Endothelial cell (in vitro differentiated cells): ENCODE measurements at regions not wholly inside any gene's neighbourhood (a gene's known extent, or its start where the extent isn't known, plus 50 kb on each side); places are given as distances from the start of the nearest gene placed in this dataset.

Source experiments
- DNase-seq: peaks from one replicate; pipeline ENCODE4 v3.0.0; 2021; ENCODE audit warnings: low spot score
- H3K27ac Mint-ChIP-seq: one replicate; pipeline ENCODE4 v1.8.0; 2021; ENCODE audit warnings: mixed read lengths, inconsistent platforms; ENCODE audit not compliant: unreplicated experiment
- H3K27me3 Mint-ChIP-seq: one replicate; pipeline ENCODE4 v1.8.0; 2021; ENCODE audit warnings: mild to moderate bottlenecking, moderate library complexity, mixed read lengths, inconsistent platforms; ENCODE audit not compliant: unreplicated experiment
- H3K36me3 Mint-ChIP-seq: one replicate; pipeline ENCODE4 v1.8.0; 2021; ENCODE audit warnings: mild to moderate bottlenecking, low read depth, mixed read lengths, inconsistent platforms; ENCODE audit not compliant: unreplicated experiment
- H3K4me1 Mint-ChIP-seq: one replicate; pipeline ENCODE4 v1.8.0; 2021; ENCODE audit warnings: mild to moderate bottlenecking, mixed read lengths, inconsistent platforms; ENCODE audit not compliant: unreplicated experiment
- H3K4me3 Mint-ChIP-seq: one replicate; pipeline ENCODE4 v1.8.0; 2021; ENCODE audit warnings: mild to moderate bottlenecking, mixed read lengths, inconsistent platforms; ENCODE audit not compliant: unreplicated experiment
- H3K9me3 Mint-ChIP-seq: one replicate; pipeline ENCODE4 v1.8.0; 2021; ENCODE audit warnings: mixed read lengths, inconsistent platforms; ENCODE audit not compliant: unreplicated experiment
- TF ChIP-seq, protein P1 (sequence below): fragments of 200-600 bp; sonication (generic); IDR thresholded peaks from one replicate; pipeline ENCODE4 v1.5.0; 2021; ENCODE audit warnings: antibody characterized with exemption; ENCODE audit not compliant: unreplicated experiment

DNA sequence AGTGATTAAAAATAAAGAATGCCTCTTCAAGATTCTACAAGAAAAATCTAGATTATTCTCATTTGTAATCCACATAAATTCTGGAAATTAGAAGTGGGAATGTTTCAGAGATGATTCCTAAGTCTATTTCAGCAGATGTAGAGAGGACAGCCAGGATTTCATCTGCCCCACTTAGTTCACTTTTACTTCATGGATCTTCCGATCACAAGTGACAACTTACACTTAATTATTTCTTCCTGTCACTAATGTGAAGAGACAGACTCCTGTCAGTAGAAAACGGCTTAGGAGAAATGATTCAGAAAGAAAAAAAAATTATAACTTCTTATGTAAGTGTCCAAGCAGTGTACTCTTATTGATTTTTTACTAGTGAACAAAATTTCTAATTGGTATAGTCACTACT lies 368.2 kb upstream of the SMIM30 start:
- H3K4me3 Mint-ChIP-seq, result no peak overlapping the region
- H3K36me3 Mint-ChIP-seq, result no peaks in the 10 kb centered on the region
- H3K27me3 Mint-ChIP-seq, result no peaks in the 10 kb centered on the region
- no peak for DNase-seq
- peaks cover 4% of the 10 kb centered on the region for H3K4me1 Mint-ChIP-seq
- H3K9me3 Mint-ChIP-seq, result no peaks in the 10 kb centered on the region
- no peak overlapping the region for H3K27ac Mint-ChIP-seq
- TF ChIP-seq, protein P1, sequence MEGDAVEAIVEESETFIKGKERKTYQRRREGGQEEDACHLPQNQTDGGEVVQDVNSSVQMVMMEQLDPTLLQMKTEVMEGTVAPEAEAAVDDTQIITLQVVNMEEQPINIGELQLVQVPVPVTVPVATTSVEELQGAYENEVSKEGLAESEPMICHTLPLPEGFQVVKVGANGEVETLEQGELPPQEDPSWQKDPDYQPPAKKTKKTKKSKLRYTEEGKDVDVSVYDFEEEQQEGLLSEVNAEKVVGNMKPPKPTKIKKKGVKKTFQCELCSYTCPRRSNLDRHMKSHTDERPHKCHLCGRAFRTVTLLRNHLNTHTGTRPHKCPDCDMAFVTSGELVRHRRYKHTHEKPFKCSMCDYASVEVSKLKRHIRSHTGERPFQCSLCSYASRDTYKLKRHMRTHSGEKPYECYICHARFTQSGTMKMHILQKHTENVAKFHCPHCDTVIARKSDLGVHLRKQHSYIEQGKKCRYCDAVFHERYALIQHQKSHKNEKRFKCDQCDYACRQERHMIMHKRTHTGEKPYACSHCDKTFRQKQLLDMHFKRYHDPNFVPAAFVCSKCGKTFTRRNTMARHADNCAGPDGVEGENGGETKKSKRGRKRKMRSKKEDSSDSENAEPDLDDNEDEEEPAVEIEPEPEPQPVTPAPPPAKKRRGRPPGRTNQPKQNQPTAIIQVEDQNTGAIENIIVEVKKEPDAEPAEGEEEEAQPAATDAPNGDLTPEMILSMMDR, result no peak

DNA sequence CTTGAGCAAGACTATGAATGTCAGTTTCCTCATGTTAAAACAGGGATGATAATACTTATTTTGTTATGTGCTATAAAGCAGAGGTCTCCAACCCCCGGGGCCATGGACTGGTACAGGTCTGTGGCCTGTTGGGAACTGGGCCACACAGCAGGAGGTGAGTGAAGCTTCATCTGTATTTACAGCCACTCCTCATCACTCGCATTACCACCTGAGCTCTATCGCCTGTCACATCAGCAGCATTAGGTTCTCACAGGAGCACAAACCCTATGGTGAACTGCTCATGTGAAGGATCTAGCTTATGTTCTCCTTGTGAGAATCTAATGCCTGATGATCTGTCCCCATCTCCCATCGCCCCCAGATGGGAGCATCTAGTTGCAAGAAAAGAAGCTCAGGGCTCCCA lies 365.3 kb upstream of the SMIM30 start:
- H3K4me1 Mint-ChIP-seq, result no peaks in the 10 kb centered on the region
- no peak for DNase-seq
- no peak overlapping the region for H3K4me3 Mint-ChIP-seq
- TF ChIP-seq, protein P1, result no peak
- H3K9me3 Mint-ChIP-seq, result no peaks in the 10 kb centered on the region
- no peak overlapping the region for H3K27ac Mint-ChIP-seq
- H3K36me3 Mint-ChIP-seq, result no peaks in the 10 kb centered on the region
- H3K27me3 Mint-ChIP-seq, result no peaks in the 10 kb centered on the region

DNA sequence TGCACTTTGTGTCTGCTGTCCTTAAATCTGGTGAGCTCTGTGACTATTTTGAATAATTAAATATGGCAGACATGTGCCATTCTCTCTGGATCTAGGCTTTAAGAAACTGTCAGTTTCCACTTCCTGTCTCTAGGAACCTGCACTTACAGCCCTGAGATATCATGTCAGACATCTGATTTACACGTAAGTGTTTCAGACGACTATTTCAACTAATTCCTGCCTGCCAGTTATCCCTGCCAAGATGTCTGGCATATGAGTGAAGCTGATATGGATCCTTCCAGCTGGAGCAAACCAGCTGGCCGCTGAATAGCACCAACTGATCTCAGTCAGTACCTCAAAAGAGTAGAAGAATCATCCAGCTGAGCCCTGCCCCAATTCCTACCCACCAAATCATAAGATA lies 362.2 kb upstream of the SMIM30 start:
- Mint-ChIP-seq H3K4me3 (no peak overlapping the region), H3K9me3 (no peaks in the 10 kb centered on the region), H3K36me3 (no peaks in the 10 kb centered on the region), H3K27me3 (no peaks in the 10 kb centered on the region), H3K4me1 (no peaks in the 10 kb centered on the region), H3K27ac (no peak overlapping the region)
- no peak for DNase-seq
- TF ChIP-seq, protein P1, result no peak

DNA sequence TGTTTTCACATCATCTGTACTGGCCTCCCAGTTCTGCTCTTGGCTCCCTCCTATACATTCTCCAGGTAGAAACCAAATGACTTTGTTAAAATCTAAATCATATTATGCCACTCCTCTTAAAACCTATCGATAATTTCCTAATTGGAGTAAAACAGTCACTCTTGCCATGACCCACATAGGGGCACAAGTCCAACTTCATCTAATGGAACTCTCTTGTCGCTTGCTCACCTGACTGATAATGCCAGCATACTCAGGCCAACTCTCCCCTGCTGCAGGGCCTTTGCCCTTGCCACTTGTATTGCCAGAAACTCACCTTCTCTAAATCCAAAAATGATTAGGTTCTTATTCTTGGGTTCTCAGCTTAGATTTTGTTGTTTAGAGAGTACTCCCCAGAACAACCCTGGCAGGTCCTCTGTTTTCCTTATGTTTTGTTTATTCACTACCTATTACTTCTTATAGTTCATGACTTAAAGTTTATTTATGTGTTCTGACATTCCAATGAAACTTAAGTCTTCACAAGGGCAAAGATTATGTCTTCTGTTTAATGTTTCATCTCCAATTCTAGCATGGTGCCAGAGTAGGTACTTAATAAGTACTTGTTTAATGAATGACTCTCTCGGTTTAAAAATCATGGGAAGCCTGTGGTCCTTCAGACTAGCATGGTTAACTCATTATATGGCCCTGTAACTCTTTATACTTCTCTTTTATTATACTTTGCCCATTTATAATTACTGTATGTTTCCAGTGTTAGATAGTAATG lies 345.9 kb upstream of the SMIM30 start:
- Mint-ChIP-seq H3K9me3 (no peaks in the 10 kb centered on the region), H3K4me3 (no peak overlapping the region), H3K4me1 (no peaks in the 10 kb centered on the region), H3K36me3 (no peaks in the 10 kb centered on the region), H3K27ac (no peak overlapping the region), H3K27me3 (no peaks in the 10 kb centered on the region)
- DNase-seq, result no peak
- TF ChIP-seq, protein P1, result no peak

DNA sequence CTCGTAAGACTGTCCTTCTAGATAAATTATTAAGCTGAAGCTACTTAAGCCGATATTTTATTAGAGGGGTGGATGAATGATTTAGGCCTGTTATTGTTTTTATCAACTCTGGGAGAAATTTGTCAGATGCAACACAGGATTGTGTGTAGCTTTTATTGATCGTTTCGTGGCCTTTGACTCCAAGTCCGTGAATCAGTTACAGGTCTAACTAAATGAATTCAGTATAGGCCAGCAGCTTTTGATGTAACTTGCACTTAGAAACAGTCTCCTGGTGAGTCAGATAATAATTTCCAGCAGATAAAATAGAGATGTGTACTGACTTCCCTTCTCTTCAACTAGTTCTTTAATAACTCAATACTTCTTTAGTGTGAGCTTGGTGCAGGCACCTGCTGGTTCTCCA lies 341.7 kb upstream of the SMIM30 start:
- DNase-seq, result no peak
- H3K4me1 Mint-ChIP-seq, result no peaks in the 10 kb centered on the region
- no peaks in the 10 kb centered on the region for H3K9me3 Mint-ChIP-seq
- H3K4me3 Mint-ChIP-seq, result no peak overlapping the region
- no peaks in the 10 kb centered on the region for H3K27me3 Mint-ChIP-seq
- H3K36me3 Mint-ChIP-seq, result no peaks in the 10 kb centered on the region
- H3K27ac Mint-ChIP-seq, result no peak overlapping the region
- TF ChIP-seq, protein P1, result no peak
